ENCODE measurements at regions not wholly inside any gene's neighbourhood (a gene's known extent, or its start where the extent isn't known, plus 50 kb on each side); places are given as distances from the start of the nearest gene placed in this dataset.

DNA sequence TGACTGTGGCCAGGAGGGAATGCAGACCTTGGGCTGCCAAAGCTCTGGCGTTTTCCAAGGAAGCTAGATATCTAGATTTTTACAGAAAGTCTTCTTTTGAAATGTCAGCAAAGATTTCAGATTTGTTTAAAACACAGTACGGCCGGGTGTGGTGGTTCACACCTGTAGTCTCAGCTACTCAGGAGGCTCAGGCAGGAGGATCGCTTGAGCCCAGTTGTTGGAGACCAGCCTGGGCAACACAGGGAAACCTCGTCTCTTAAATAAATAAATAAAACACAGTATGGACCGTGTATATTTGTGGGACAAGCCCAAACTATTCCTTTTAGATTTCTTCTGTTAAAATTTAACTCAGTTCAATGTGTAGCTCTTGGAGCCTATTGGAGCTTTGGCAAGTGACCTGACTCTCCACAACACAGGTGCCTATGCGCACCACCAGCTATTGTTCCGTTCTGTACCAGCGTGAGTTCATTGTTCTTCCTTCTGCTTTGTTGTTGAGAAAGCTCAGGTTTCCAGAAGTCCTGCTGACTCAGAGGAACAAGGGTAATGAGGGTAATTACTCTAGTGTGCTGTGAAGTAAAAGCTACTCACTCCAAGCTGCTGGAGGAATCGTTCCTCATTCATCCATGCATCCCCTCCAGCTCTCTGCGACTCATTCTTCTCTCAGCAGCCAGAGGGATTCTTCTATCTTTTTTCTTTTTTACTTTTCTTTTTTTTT is 73.1 kb upstream of the SLC6A6 start:
- peak in 8 of 42 donors; percentile 7 to 52 (median 15) for DNase-seq
- intact Hi-C loops (cut with DNase I): no loop called here

GRCh38 chr3:14329842-14330241 is 72.6 kb upstream of the SLC6A6 start:
- no peak for DNase-seq
- intact Hi-C loops (cut with DNase I): no loop called here

- intact Hi-C loops (cut with DNase I): no loop called here
- no peak for DNase-seq
These were observed 71.9 kb upstream of the SLC6A6 start for GRCh38 chr3:14330508-14330907.

- DNase-seq: no peak
- intact Hi-C loops (cut with DNase I): no loop called here
These were observed 71.2 kb upstream of the SLC6A6 start for GRCh38 chr3:14331251-14331650.

GRCh38 chr3:14332392-14332791 is 70.0 kb upstream of the SLC6A6 start:
- DNase-seq: no peak
- intact Hi-C loops (cut with DNase I): no loop called here

GRCh38 chr3:14333215-14333614 is 69.2 kb upstream of the SLC6A6 start:
- intact Hi-C loops (cut with DNase I): no loop called here
- DNase-seq: no peak

GRCh38 chr3:14333621-14334020 is 68.8 kb upstream of the SLC6A6 start:
- intact Hi-C loops (cut with DNase I): no loop called here
- no peak for DNase-seq

- intact Hi-C loops (cut with DNase I): no loop called here
- no peak for DNase-seq
These were observed 68.3 kb upstream of the SLC6A6 start for GRCh38 chr3:14334136-14334535.

DNA sequence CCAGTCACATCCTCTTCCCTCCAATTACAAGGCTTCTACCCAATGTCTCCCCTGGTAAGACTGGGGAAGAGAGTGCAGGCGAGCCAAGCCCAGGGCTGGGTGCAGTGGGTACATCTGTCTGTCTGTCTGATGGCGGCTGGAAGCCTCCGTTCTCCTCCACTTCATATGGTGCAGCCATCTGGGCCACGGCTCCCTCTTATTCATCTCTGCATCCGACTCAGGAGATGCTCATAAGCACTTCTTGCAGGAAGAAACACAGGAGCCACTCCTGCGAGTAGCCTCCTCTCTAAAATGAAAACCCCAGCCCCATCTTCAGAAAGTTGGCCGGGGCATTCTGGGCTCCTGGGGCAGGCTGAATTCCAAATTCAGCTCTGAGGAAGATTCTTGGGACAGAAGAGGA is 67.5 kb upstream of the SLC6A6 start:
- DNase-seq: no peak
- intact Hi-C loops (cut with DNase I): no loop called here

DNA sequence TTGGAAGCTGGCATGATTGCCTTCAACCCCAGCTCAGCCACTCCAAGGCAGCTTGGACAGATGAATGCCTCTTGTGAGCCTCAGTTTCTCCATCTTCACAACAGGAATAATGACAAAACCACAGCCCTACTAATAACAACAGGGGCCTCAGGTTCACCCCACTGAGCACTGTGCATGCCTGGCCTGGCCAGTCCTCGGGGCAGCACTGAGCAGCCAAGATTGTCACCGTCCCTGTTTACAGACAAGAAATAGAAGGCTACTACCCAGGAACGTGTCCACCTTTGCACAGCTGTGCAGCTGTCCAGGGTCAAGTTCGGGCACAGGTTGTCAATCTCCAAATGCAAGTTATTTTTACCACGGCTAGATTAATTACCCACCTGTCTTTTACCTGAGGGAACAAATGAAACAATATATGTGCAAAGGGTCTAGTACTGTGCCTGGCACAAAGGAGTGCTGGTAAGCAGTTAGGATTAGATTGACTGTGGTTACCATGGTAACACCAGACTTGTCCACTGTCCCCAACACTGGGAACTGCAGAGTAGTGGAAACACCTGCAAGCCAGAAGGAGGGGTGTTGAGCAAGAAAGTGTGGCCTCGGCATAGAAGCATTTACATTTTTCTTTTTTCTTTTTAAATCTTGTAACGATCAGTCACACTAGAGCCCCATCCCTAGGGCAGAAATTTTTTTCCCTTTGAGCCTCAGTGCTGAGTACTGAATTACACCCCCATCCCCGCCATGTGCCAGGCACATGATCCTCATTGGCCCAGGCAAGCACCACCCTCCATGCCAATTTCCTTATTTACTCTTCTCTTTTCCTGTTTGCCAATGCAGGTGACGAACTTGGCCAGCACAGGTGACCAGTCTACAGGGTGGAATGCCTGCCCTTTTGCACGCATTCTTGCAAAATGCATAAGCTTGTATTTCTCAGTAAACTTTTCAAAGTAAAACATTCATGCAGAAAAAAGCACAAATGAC is 66.3 kb upstream of the SLC6A6 start:
- DNase-seq: no peak
- intact Hi-C loops (cut with DNase I): no loop called here

GRCh38 chr3:14336749-14337598 is 65.4 kb upstream of the SLC6A6 start:
- intact Hi-C loops (cut with DNase I): no loop called here

GRCh38 chr3:14337828-14338227 is 64.6 kb upstream of the SLC6A6 start:
- no peak for DNase-seq
- intact Hi-C loops (cut with DNase I): no loop called here

More at GRCh38 chr3:14336749-14337598, 65.4 kb upstream of the SLC6A6 start:
- DNase-seq: no peak

DNA sequence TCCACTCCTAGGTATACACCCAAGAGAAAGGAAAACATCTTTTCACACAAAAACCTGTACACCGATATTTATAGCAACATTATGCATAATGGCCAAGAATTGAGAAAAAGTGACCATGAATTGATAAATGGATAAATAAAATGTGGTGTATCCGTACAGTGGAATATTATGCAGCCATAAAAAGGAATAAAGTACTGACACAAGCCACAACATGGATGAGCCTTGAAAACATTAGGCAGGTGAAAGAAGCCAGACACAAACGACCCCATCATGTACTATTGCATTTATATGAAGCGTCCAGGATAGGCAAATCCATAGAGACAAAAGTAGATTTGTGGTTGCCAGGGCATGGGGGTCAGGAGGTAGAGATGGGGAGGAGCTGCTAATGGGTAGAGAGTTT is 64.2 kb upstream of the SLC6A6 start:
- DNase-seq: no peak
- intact Hi-C loops (cut with DNase I): no loop called here

DNA sequence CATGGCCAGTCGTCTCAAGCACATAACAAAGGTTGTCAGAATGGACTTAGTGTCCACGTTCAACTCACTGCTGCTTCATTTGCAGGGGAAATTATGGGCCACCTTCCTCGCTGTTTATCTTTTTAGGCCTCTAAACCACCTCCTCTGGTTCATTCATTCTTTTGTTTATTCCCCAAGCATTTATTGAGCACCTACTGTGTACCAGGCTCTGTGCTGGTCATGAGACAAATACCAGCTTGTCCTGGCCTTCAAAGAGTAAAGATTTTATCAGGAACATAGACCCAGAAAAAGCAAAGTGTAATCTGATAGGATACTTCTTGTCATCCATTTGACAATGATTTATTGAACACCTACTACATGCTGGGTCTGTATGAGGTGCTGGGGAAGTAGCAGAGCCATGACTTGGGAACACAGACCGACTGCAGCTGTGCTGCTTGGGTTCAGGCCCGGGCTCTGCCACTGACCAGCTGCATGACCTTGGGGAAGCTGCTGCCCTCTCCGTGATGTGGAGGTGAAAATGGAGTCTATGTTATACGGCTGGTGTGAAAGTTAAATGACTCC is 63.4 kb upstream of the SLC6A6 start:
- DNase-seq: no peak
- intact Hi-C loops (cut with DNase I): no loop called here

DNA sequence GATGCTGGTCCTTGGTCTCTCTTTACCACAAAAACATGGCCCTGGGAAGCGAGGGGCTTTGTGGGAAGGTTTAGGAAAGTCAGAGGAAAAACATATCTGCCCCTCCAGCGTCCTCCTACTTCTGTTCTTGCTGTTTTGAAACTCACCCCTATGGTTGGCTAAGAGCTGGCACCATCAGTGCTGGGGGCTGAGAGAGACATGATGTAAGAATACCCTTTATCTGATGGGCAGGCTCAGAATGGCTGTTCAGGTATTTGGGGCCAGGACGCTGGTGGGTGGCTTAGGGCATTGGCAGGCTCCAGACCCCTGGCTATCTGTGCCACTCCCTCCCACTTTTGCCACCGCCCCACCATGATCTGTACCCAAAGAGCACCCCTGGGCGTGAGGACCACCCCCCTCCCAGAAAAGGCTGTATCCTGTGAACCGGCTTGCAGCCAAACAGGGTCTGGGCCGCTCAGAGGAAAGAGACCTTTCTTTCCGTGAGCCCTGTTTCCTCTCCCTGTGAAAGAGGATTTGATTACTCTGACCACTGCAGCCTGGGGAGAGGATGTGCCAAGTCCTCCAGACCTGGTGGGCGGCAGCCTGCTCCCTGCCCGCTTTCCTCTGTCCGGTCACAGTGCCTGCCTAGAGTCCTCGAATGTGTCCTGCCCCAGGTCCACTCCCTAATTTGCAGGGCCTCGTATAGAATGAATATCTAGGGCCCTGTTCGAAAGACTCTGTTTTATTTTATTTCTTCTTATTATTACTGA is 61.3 kb upstream of the SLC6A6 start:
- intact Hi-C loops (cut with DNase I): no loop called here
- DNase-seq: no peak

GRCh38 chr3:14343338-14344112 is 58.9 kb upstream of the SLC6A6 start:
- DNase-seq: no peak

DNA sequence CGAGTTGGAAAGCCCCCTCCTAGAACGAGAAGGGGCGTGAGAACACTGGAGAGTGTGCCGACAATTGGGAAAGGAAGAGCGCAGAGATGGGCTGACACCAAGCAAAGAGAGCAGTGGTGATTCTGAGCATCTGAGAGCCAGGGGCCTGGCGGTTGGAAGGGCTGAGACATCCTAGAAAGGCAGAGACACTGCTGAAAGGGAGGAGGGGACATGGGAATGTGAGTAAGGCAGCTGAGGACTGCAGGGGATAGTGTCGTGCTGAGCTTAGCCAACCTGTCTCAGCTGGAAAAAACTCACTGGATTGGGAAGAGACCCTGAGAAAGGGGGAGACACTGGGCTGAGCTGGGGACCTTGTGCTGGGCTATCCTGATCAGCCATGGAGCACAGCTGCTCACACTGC is 58.1 kb upstream of the SLC6A6 start:
- intact Hi-C loops (cut with DNase I): no loop called here

More at GRCh38 chr3:14343338-14344112, 58.9 kb upstream of the SLC6A6 start:
- intact Hi-C loops (cut with DNase I): no loop called here

More for the DNA sequence above, 58.1 kb upstream of the SLC6A6 start:
- DNase-seq: no peak
